Thoracic aorta (tissue), 2 donors: ENCODE measurements at regions not wholly inside any gene's neighbourhood (a gene's known extent, or its start where the extent isn't known, plus 50 kb on each side); places are given as distances from the start of the nearest gene placed in this dataset.

ENCODE experiments used
- ATAC-seq: fragments of 150-250 bp; one replicate; pipeline ENCODE4 v1.8.0; 2017; ENCODE audit warnings: low read depth; ENCODE audit not compliant: insufficient number of reproducible peaks, low FRiP score
- DNase-seq: peaks from one replicate; pipeline ENCODE4 v3.0.0-alpha.2; 2020; ENCODE audit warnings: low spot score
- H3K27ac ChIP-seq, 2 donors: fragments of 200-600 bp; sonication (generic); 1 replicate in 1 of 2; 2 replicates in 1 of 2; pipeline ENCODE4 v1.5.1; 2016; ENCODE audit warnings: mild to moderate bottlenecking in 2 of 2, moderate library complexity in 2 of 2
- H3K27me3 ChIP-seq: fragments of 200-600 bp; sonication (generic); replicated peaks from 2 replicates; pipeline ENCODE4 v1.6.0; 2016; ENCODE audit warnings: mild to moderate bottlenecking; ENCODE audit not compliant: insufficient read depth
- H3K36me3 ChIP-seq: fragments of 200-600 bp; sonication (generic); one replicate; pipeline ENCODE4 v1.5.1; 2016
- H3K4me1 ChIP-seq, 2 donors: fragments of 200-600 bp; sonication (generic); 1 replicate in 1 of 2; 2 replicates in 1 of 2; pipeline versions ENCODE4 v1.5.1 to v1.6.0; 2016; ENCODE audit warnings: low read depth in 2 of 2, mild to moderate bottlenecking in 1 of 2; ENCODE audit not compliant: control insufficient read depth in 1 of 2
- H3K4me3 ChIP-seq: fragments of 200-600 bp; sonication (generic); 2 replicates; pipeline ENCODE4 v1.5.1; 2016; ENCODE audit warnings: mild to moderate bottlenecking
- H3K9me3 ChIP-seq: fragments of 200-600 bp; sonication (generic); 2 replicates; pipeline ENCODE4 v1.5.1; 2016
- CTCF ChIP-seq: fragments of 200-600 bp; sonication (generic); IDR thresholded peaks from one replicate; pipeline ENCODE4 v1.5.1; 2019; ENCODE audit warnings: antibody characterized with exemption

GRCh38 chr22:27404441-27404840 lies 397.1 kb downstream of the MN1 start:
- H3K4me3 ChIP-seq: no peak overlapping the region
- no peak for TF ChIP-seq CTCF

GRCh38 chr22:27405672-27406388 lies 395.7 kb downstream of the MN1 start:
- Histone ChIP-seq H3K36me3 (no peaks in the 10 kb centered on the region), H3K9me3 (no peaks in the 10 kb centered on the region), H3K27me3 (no peaks in the 10 kb centered on the region), H3K4me3 (no peak overlapping the region), H3K27ac (no peak overlapping the region), H3K4me1 (peaks cover 0 to 8% of the 10 kb centered on the region in 2 donors)
- TF ChIP-seq CTCF: peak; percentile 77
- ATAC-seq (no peak), DNase-seq (no peak)

More at GRCh38 chr22:27404441-27404840, 397.1 kb downstream of the MN1 start:
- DNase-seq (no peak), ATAC-seq (no peak)
- no peaks in the 10 kb centered on the region for H3K27me3 ChIP-seq
- no peak overlapping the region for H3K27ac ChIP-seq
- peaks cover 0 to 8% of the 10 kb centered on the region in 2 donors for H3K4me1 ChIP-seq
- H3K36me3 ChIP-seq: no peaks in the 10 kb centered on the region
- no peaks in the 10 kb centered on the region for H3K9me3 ChIP-seq

- no peak for TF ChIP-seq CTCF
These were observed 395.1 kb downstream of the MN1 start for GRCh38 chr22:27406389-27406861.

GRCh38 chr22:27407369-27407985 lies 394.1 kb downstream of the MN1 start:
- H3K27ac ChIP-seq: no peak overlapping the region
- H3K9me3 ChIP-seq: no peaks in the 10 kb centered on the region
- DNase-seq (no peak), ATAC-seq (no peak)
- H3K4me1 ChIP-seq: peaks cover 0 to 8% of the 10 kb centered on the region in 2 donors
- no peak for TF ChIP-seq CTCF
- no peak overlapping the region for H3K4me3 ChIP-seq
- H3K36me3 ChIP-seq: no peaks in the 10 kb centered on the region
- no peaks in the 10 kb centered on the region for H3K27me3 ChIP-seq

More at GRCh38 chr22:27406389-27406861, 395.1 kb downstream of the MN1 start:
- no peaks in the 10 kb centered on the region for H3K9me3 ChIP-seq
- H3K4me1 ChIP-seq: peaks cover 0 to 8% of the 10 kb centered on the region in 2 donors
- no peak overlapping the region for H3K4me3 ChIP-seq
- no peak overlapping the region for H3K27ac ChIP-seq
- DNase-seq (no peak), ATAC-seq (no peak)
- no peaks in the 10 kb centered on the region for H3K36me3 ChIP-seq
- no peaks in the 10 kb centered on the region for H3K27me3 ChIP-seq

- no peak for DNase-seq
- no peak overlapping the region for H3K4me3 ChIP-seq
- no peaks in the 10 kb centered on the region for H3K9me3 ChIP-seq
- peaks cover 0 to 8% of the 10 kb centered on the region in 2 donors for H3K4me1 ChIP-seq
- no peak for TF ChIP-seq CTCF
- no peaks in the 10 kb centered on the region for H3K36me3 ChIP-seq
- ATAC-seq: no peak
- no peaks in the 10 kb centered on the region for H3K27me3 ChIP-seq
- H3K27ac ChIP-seq: no peak overlapping the region
These were observed 393.5 kb downstream of the MN1 start for GRCh38 chr22:27408068-27408467.
